ENCODE measurements at regions not wholly inside any gene's neighbourhood (a gene's known extent, or its start where the extent isn't known, plus 50 kb on each side); places are given as distances from the start of the nearest gene placed in this dataset.

GRCh38 chr10:113263056-113263455 lies 289.8 kb upstream of the HABP2 start:
- TF ChIP-seq EP300 (IDR thresholded peaks at IDR 0.05; ENCODE audit: low read depth) (no peak), POLR2A (IDR thresholded peaks at IDR 0.05) (no peak), POLR2AphosphoS5 (IDR thresholded peaks at IDR 0.05) (no peak)
- TF ChIP-seq, protein P1, sequence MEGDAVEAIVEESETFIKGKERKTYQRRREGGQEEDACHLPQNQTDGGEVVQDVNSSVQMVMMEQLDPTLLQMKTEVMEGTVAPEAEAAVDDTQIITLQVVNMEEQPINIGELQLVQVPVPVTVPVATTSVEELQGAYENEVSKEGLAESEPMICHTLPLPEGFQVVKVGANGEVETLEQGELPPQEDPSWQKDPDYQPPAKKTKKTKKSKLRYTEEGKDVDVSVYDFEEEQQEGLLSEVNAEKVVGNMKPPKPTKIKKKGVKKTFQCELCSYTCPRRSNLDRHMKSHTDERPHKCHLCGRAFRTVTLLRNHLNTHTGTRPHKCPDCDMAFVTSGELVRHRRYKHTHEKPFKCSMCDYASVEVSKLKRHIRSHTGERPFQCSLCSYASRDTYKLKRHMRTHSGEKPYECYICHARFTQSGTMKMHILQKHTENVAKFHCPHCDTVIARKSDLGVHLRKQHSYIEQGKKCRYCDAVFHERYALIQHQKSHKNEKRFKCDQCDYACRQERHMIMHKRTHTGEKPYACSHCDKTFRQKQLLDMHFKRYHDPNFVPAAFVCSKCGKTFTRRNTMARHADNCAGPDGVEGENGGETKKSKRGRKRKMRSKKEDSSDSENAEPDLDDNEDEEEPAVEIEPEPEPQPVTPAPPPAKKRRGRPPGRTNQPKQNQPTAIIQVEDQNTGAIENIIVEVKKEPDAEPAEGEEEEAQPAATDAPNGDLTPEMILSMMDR (IDR thresholded peaks at IDR 0.05), result no peak
- intact Hi-C loops (cut with DNase I; ENCODE audit: low total_unique reads), result no loop called here
- DNase-seq, result no peak
- Histone ChIP-seq H3K4me3 (no peak overlapping the region), H3K27me3 (peaks cover 10% of the 10 kb centered on the region), H3K9me3 (no peaks in the 10 kb centered on the region), H3K27ac (no peak overlapping the region), H3K36me3 (no peaks in the 10 kb centered on the region), H3K4me1 (peaks cover 0 to under 1% (median 0%) of the 10 kb centered on the region in 4 donors)
- in situ Hi-C loops (cut with MboI; ENCODE audit: low pct_ligation_motif_present in 1 of 4, low pct_unique_long_range_greater_than_20kb in 1 of 4, low sequenced_read_pairs in 3 of 4), result no loop called here
- 89 to 100% methylated on average over 1 to 3 of the region's 3 CpGs for WGBS, 2 donors (ENCODE audit: low coverage in 1 of 2)

DNA sequence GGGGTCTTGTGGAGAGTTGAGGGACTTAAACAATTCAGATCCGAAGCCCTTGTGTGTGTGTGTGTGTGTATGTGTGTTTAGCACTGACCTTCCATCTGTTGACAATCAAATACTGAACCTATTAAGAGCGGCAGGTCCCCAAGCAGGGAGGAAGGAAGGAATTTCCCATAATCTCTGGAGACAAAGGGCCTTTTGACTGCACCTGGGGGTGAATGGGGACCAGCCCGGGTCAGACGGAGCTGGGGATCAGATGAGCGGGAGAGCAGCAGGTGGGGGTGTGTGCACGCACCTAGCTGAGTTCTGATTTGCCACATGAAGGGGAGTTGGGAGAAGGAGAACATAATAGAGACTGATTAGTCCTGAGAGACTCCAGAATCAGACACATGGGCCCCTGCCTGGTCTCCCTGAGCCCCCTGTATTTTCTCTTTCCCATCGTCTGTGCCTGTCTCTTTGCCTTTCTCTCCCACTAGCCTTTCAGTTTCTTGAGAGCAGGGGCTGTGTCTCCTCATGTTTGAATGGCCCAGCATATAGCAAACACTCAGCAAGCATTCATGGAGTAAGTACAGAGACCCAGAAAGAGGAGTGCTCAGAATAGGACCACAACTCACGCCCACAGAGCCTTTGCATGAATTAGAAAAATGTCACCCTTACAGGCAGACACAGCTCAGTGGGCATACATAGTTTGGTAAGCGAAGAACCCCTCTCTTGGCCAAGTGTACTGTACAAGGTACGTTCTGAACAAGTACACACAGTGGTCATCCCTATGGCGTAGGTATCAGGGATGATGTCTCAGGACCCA lies 288.3 kb upstream of the HABP2 start:
- peaks cover 6% of the 10 kb centered on the region for H3K27me3 ChIP-seq
- WGBS, 2 donors (ENCODE audit: low coverage in 1 of 2), result 55 to 71% methylated on average over 9 to 11 of the region's 11 CpGs
- H3K4me1 ChIP-seq, result peaks cover 0 to 3% (median 0%) of the 10 kb centered on the region in 4 donors
- intact Hi-C loops (cut with DNase I; ENCODE audit: low total_unique reads), result no loop called here
- TF ChIP-seq EP300 (IDR thresholded peaks at IDR 0.05; ENCODE audit: low read depth) (no peak), POLR2AphosphoS5 (IDR thresholded peaks at IDR 0.05) (no peak), POLR2A (IDR thresholded peaks at IDR 0.05) (no peak)
- TF ChIP-seq, protein P1 (IDR thresholded peaks at IDR 0.05), result no peak
- H3K27ac ChIP-seq, result no peak overlapping the region
- in situ Hi-C loops (cut with MboI; ENCODE audit: low pct_ligation_motif_present in 1 of 4, low pct_unique_long_range_greater_than_20kb in 1 of 4, low sequenced_read_pairs in 3 of 4), result no loop called here
- no peaks in the 10 kb centered on the region for H3K36me3 ChIP-seq
- no peaks in the 10 kb centered on the region for H3K9me3 ChIP-seq
- DNase-seq, result no peak
- no peak overlapping the region for H3K4me3 ChIP-seq

DNA sequence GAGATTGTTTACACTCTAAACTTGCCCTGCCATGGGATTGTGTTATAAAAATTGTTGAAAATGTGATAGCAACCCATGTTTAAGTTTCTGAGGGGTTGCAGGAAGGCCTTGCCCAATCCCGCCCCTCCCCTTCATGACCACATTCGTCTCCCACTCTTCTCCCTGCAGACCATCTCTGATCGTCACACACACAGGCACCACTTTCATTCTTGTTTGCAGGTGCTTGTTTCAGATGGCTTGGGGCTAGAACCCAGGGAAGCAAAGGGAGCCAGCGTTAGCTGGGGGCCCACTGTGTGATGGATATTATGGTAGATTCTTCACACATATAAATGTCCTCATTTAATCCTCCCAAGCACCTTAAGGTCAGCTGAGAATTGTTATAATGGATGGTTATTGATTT lies 286.7 kb upstream of the HABP2 start:
- H3K9me3 ChIP-seq, result no peaks in the 10 kb centered on the region
- no peak overlapping the region for H3K4me3 ChIP-seq
- intact Hi-C loops (cut with DNase I; ENCODE audit: low total_unique reads), result no loop called here
- in situ Hi-C loops (cut with MboI; ENCODE audit: low pct_ligation_motif_present in 1 of 4, low pct_unique_long_range_greater_than_20kb in 1 of 4, low sequenced_read_pairs in 3 of 4), result no loop called here
- H3K27me3 ChIP-seq, result peaks cover under 1% of the 10 kb centered on the region
- no peaks in the 10 kb centered on the region for H3K36me3 ChIP-seq
- TF ChIP-seq, protein P1 (IDR thresholded peaks at IDR 0.05), result no peak
- TF ChIP-seq POLR2A (IDR thresholded peaks at IDR 0.05) (no peak), POLR2AphosphoS5 (IDR thresholded peaks at IDR 0.05) (no peak), EP300 (IDR thresholded peaks at IDR 0.05; ENCODE audit: low read depth) (no peak)
- peaks cover 0 to 3% (median 0%) of the 10 kb centered on the region in 4 donors for H3K4me1 ChIP-seq
- DNase-seq, result no peak
- WGBS, 2 donors (ENCODE audit: low coverage in 1 of 2), result 54 to 79% methylated on average over 4 of the region's 4 CpGs
- H3K27ac ChIP-seq, result no peak overlapping the region

DNA sequence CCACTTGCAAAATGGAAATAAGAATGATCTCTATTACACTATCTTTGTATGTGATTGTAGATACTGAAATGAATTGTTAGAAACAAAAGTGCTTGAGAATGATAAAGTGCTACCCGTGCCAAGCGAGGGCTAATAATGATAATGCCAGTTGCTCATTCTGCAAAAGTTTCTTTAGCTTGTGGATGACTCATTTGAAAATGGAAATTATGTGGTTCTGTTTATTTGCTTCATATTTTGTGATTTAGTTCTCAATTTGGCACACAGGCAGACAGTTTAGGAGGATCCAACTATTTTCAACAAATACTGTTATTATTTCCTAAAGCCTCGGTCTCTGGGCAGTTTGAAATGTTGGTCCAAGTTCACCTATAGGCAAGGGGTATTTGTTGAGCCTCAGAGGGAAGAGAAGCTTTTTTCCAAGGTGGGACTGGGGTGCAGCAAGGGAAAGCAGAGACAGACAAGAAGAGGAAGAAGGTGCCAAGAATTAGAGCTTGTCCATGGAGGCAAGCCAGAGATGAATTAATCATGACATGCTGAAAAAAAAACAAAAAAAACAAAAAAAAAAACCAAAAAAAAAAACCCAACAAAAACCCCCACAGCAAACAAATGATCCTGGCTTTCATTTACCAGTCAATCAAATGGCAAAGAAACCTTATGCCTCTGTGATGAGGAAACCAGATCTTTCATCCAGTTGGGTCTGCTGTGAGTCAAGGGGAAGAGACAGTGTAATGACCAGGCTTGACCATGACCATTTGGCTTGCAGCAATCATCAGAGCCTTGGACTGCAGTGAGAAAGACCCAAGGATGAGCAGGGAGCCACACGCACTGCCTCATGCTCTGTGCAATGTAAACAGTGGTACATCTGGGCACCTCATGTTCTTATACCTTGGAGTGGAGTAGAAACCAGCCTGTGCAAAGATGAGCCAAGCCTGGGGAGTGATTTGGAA lies 285.0 kb upstream of the HABP2 start:
- H3K27me3 ChIP-seq, result no peaks in the 10 kb centered on the region
- H3K27ac ChIP-seq, result no peak overlapping the region
- intact Hi-C loops (cut with DNase I; ENCODE audit: low total_unique reads), result no loop called here
- in situ Hi-C loops (cut with MboI; ENCODE audit: low pct_ligation_motif_present in 1 of 4, low pct_unique_long_range_greater_than_20kb in 1 of 4, low sequenced_read_pairs in 3 of 4), result no loop called here
- peaks cover 0 to 7% (median 0%) of the 10 kb centered on the region in 4 donors for H3K4me1 ChIP-seq
- TF ChIP-seq EP300 (IDR thresholded peaks at IDR 0.05; ENCODE audit: low read depth), result no peak
- TF ChIP-seq POLR2A (IDR thresholded peaks at IDR 0.05), result no peak
- TF ChIP-seq, protein P1 (IDR thresholded peaks at IDR 0.05), result no peak
- TF ChIP-seq POLR2AphosphoS5 (IDR thresholded peaks at IDR 0.05), result no peak
- no peaks in the 10 kb centered on the region for H3K36me3 ChIP-seq
- H3K9me3 ChIP-seq, result no peaks in the 10 kb centered on the region
- DNase-seq, result no peak
- 56 to 61% methylated on average over 4 of the region's 4 CpGs for WGBS, 2 donors (ENCODE audit: low coverage in 1 of 2)
- no peak overlapping the region for H3K4me3 ChIP-seq
